LNCaP clone FGC (cell line): ENCODE measurements at regions not wholly inside any gene's neighbourhood (a gene's known extent, or its start where the extent isn't known, plus 50 kb on each side); places are given as distances from the start of the nearest gene placed in this dataset.

Experiments used
- DNase-seq: peaks from one replicate; pipeline ENCODE4 v3.0.0-alpha.2; 2011; ENCODE audit warnings: low read depth
- H3K4me3 ChIP-seq: 2 replicates; pipeline ENCODE4 v1.5.1; 2011; ENCODE audit warnings: mild to moderate bottlenecking, low read depth, low read length, control low read depth
- CTCF ChIP-seq: IDR thresholded peaks from 2 replicates; pipeline ENCODE4 v1.5.1; 2012; ENCODE audit warnings: mild to moderate bottlenecking; ENCODE audit not compliant: control insufficient read depth, insufficient read depth; ENCODE audit errors: extremely low read depth

GRCh38 chr6:94498099-94498498 lies 1078.7 kb upstream of the EPHA7 start:
- no peak overlapping the region for H3K4me3 ChIP-seq
- no peak for DNase-seq
- no peak for TF ChIP-seq CTCF

GRCh38 chr6:94494500-94494899 lies 1075.1 kb upstream of the EPHA7 start:
- no peak overlapping the region for H3K4me3 ChIP-seq
- DNase-seq, result no peak
- no peak for TF ChIP-seq CTCF

- H3K4me3 ChIP-seq, result no peak overlapping the region
- no peak for TF ChIP-seq CTCF
- no peak for DNase-seq
Observed at GRCh38 chr6:94487371-94487770, 1068.0 kb upstream of the EPHA7 start.

- no peak for DNase-seq
- H3K4me3 ChIP-seq, result no peak overlapping the region
- no peak for TF ChIP-seq CTCF
Observed at GRCh38 chr6:94478133-94479005, 1059.0 kb upstream of the EPHA7 start.

- DNase-seq, result no peak
- TF ChIP-seq CTCF, result no peak
- H3K4me3 ChIP-seq, result no peak overlapping the region
Observed at GRCh38 chr6:94468830-94469229, 1049.5 kb upstream of the EPHA7 start.

- TF ChIP-seq CTCF, result no peak
Observed at GRCh38 chr6:94464018-94464510, 1044.7 kb upstream of the EPHA7 start.

GRCh38 chr6:94463306-94463705 lies 1043.9 kb upstream of the EPHA7 start:
- no peak for DNase-seq
- TF ChIP-seq CTCF, result no peak
- no peak overlapping the region for H3K4me3 ChIP-seq

More at GRCh38 chr6:94464018-94464510, 1044.7 kb upstream of the EPHA7 start:
- no peak overlapping the region for H3K4me3 ChIP-seq
- DNase-seq, result no peak
